HG03139 (cell line): ENCODE measurements at regions not wholly inside any gene's neighbourhood (a gene's known extent, or its start where the extent isn't known, plus 50 kb on each side); places are given as distances from the start of the nearest gene placed in this dataset.
"Not testable (repeated sequence)": the region's sequence is repeated elsewhere in the genome, so short reads cannot be mapped to it uniquely, and the experiment has no call there.

Experiments used
- ATAC-seq: cut with Tn5 transposase; IDR thresholded peaks from one replicate; pipeline ENCODE4 v1.9.1; 2021; ENCODE audit not compliant: unreplicated experiment

DNA sequence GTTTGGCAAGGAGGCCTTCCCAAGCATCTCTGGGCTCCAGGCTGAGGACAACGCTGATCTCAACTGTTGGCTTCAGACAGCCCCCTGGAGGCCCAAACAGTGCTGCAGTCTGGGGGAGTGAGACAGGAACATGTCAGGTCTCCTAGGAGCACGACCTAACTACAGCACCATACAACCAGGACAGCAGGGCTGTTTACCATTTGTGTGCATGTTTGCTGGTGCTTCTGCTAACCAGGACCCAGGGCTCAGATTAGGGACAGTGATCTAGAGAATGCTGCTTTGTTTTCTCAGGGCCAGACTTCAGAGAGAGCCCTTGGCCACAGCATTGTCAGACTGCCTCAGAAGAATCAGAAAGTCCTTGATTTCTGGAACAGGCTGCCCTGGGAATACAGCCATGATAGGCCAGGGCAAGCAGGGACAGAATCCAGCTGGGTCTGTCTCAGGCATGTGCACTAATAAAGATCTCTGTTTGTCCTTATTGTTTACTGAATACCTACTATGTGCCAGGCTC is 126.5 kb downstream of the VPREB1 start:
- no peak for ATAC-seq

DNA sequence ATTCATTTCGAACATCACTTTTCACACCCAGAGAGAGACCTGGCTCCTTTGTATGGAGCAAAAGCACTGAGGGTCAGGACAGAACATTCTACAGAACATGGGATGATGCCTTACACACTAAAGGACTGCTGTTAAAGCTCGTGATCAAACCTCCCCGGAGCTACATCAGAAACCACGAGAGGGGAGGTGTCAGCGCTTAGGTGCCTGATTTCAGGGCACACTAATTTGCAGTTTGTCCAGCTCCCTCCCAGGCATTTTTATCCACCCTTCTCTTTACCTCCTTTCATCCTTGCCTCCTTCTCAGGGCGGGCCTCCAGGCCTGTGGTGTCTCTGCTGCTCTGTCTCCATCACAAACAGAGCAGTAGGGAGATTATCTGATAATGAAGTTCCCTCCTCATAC is 127.5 kb downstream of the VPREB1 start:
- no peak for ATAC-seq

DNA sequence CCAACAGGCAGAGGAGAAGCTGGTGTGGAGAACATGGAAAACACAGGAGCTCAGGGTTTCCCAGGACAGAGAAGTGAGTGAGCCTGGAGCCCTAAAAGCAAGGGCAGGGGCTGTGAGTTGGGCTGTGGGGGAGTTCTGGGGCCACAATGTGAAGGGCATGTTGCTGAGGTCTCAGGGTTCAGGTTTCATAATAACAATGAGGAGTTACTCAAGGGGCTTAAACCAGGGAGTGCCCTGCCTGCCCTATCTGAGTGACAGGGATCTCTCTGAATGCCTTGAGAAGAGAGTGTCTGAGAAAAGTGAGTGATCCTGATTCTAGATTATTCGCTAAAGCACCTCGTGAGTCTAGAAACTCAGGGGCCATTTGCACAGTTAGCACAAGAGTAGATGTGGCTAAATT is 129.6 kb downstream of the VPREB1 start:
- ATAC-seq: no peak

DNA sequence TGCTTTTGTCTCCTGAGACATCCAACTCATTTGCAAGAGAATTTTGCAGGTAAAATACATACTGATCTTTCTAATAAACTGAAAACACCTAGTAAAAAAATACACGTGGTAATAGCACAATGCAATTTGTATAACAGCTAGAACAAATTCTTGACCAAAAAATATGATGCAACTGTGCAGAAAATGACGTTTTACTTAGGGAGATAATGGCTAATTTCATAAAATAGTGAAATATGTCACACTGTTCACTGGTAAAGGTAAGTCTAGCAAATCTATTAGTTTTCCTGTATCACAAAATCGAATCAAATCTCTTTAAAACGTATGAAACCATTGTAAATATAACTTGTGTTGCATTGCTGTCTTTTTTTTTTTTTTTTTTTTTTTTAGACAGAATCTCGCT is 130.0 kb downstream of the VPREB1 start:
- ATAC-seq: no peak

DNA sequence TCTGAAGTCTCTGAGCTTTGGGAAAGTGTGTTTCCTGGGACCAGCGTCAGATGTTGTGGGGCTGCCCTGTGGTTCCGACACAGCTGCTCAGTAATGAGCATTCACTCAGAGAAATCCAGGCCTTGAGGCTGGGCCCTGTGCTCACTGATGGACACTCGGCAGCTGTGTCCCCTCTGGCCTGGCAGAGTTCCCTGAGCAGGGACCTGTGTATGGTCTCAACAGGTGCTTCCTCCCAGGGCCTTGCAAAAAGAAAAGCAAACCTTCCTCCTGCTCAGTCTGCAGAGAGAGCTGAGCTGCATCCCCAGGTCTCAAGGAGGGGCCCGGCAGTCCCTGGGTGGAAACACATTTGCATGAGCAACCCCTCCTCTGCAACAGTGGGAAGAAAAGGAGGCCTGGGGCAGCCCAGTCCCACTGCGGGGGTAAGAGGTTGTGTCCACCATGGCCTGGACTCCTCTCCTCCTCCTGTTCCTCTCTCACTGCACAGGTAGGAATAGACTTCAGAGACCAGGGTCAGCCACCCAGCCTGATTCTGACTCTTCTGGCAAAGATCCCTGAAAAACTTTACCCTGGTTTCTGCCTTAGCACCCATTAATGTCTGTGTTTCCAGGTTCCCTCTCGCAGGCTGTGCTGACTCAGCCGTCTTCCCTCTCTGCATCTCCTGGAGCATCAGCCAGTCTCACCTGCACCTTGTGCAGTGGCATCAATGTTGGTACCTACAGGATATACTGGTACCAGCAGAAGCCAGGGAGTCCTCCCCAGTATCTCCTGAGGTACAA is 131.2 kb downstream of the VPREB1 start:
- ATAC-seq: no peak

DNA sequence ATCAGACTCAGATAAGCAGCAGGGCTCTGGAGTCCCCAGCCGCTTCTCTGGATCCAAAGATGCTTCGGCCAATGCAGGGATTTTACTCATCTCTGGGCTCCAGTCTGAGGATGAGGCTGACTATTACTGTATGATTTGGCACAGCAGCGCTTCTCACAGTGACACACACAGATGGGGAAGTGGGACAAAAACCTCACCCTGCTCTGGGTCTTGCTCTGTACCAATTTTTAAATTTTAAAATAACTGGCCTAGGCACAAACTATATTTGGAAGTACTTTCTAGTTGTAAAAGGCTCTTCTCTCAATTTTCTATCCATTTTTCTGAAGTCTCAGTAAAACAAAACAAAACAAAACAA is 131.7 kb downstream of the VPREB1 start:
- ATAC-seq: no peak

DNA sequence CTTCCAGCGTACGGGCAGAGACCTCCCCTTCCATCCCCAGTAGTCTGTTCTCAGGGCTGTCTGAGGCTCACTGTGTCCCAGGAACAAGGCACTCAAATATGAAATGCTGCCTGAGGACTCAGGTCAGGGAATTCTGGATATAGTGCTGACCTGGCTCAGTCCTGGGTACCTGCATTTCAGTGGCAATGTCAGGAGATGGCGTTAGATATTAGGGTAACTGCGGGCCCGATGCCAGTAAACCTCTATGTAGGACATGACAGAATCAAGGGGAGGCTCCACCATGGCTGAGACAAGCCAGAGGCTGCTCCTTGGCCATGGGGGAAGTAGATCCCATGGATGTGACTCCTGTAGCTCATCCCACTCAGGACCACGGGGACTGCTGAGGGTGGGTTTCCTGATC is 131.7 kb downstream of the ZNF280B start:
- ATAC-seq: not testable (repeated sequence)

DNA sequence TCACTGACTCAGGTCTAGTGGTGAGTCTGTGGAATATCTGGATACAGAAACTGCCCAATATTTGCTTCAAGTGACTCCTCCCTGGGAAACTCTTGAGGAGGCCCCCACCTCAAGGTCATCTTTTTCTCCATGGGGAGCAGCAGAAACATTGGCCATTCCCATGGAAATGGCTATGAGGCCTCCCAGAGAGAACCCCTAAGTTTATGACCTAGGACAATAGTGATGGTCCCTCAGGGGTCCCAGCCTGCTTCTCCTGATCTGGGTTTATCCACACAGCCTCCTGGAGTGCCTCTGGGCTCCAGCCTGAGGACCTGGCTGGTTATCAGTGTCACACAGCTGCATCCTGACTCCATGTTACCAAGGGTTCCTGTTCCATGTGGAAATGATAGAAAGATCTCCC is 131.2 kb downstream of the ZNF280B start:
- ATAC-seq: no peak

DNA sequence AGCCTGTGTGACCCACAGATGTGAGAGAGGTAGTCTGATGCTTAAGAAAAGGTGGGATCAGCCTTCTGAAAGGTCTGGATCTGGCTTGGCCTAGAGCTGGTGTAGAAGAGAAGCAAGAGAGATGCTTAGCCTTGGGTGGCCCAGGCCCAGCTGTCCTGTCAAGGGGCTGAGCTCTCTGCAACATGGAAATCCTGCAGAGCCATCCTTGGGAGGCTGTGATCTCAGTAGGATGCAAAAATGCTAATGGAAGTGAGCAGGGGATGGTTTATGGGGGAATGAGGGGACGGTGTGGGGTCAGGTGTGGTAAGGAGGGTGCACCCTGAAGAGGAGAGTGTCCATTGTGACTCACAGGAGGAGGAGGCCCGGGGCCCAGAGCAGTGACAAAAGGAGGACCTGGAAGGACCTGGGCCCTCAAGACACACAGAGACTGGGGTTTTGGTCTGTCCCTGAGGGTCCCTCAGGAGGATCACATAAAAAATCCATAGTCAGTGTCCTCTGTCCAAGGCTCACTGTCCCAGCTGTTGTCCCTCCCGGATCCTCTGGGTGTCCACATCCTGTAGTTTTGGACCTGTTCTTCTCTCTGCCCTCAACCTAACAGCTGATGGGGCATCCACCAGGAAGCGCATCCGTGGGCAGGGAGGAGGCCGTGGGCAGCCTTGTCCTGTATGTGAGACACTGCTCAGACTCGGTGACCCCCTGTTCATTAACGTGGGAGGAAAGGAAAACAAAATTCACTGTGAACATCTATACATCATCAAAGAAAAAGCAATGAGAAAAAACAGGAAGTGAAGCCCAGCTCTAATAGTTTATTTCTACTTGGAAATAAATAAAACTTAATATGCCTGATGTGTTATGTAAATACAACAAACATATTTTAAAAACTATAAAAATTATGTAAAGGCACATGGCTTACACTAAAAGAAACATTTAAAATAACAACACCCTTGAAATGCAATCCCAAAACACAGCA is 129.8 kb downstream of the ZNF280B start:
- ATAC-seq: no peak

DNA sequence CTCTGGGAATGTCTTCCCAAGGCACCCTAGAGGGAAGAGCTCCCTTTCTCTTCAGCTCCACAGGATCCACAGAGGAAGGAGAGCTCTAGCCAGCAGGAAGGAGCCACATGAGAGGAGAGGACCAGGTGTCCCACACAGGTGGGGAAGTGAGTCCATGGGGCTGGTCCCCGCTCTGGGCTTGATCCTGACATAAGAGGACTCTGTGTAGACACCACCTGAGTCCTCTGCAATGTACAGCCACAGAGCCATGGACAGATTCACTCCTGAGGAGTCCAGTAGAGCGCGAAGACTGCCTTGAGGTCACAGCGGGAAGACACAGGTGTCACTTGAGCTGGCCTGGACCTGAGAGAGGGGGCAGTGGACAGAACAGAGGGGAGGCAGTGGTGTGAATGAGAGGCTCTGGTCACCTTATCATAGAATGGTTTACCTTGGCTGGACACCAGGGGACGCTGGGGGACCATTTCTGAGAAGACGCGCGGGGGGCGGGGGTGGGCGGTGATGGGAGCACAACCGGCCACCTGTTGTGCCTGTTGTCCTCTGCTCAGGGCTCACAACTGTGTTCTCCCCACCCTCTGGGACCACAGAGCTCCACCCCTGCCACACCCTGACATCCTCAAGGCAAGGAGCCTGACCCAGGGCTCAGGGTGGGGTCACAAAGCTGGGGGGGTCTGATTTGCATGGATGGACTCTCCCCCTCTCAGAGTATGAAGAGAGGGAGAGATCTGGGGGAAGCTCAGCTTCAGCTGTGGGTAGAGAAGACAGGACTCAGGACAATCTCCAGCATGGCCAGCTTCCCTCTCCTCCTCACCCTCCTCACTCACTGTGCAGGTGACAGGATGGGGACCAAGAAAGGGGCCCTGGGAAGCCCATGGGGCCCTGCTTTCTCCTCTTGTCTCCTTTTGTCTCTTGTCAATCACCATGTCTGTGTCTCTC is 128.2 kb downstream of the ZNF280B start:
- no peak for ATAC-seq

DNA sequence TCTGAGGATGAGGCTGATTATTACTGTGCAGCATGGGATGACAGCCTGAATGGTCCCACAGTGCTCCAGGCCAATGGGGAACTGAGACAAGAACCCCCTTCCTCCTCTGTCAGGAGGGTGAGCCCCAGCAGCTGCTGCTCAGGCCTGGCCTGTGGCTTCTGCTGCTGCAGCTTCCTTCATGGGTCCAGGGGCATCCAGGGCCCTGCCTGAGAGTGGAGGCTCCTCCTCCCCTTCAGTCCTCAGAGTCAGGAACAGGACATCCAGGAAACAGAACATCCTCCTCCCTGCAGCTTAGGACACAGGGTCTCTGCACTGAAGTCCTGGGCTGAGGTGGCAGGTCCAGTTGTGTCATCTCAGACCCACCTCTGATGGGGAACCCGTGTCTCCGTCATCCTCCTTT is 127.2 kb downstream of the ZNF280B start:
- not testable (repeated sequence) for ATAC-seq

DNA sequence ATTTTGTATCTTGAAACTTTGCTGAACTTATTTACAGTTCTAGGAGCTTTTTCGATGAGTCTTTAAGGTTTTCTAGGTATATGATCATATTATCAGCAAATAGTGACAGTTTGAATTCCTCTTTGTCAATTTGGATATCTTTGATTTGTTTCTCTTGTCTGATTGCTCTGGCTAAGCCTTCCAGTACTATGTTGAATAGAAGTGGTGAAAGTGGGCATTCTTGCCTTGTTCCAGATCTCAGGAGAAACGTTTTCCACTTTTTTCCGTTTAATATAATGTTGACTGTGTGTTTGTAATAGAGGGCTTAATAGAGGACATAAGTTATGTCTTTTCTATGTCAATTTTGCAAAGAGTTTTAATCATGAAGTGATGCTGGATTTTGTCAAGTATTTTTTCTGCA is 124.3 kb downstream of the ZNF280B start:
- ATAC-seq: no peak

DNA sequence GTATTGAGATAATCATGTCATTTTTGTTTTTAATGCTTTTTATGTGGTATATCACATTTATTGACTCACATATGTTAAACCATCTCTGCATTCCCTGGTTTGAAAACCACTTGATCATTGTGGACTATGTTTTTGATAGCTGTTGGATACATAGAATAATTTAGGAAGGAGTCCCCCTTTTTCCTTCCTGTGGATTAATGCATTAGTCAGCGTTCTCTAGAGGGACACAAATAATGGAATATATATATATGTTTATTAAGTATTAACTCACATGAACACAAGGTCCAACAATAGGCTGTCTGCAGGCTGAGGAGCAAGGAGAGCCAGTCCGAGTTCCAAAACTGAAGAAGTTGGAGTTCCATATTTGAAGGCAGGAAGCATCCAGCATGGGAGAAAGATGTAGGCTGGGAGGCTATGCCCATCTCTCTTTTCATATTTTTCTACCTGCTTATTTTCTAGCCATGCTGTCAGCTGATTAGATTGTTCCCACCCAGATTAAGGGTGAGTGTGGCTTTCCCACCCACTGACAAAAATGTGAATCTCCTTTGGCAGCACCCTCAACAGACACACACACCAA is 123.8 kb downstream of the ZNF280B start:
- ATAC-seq: no peak

DNA sequence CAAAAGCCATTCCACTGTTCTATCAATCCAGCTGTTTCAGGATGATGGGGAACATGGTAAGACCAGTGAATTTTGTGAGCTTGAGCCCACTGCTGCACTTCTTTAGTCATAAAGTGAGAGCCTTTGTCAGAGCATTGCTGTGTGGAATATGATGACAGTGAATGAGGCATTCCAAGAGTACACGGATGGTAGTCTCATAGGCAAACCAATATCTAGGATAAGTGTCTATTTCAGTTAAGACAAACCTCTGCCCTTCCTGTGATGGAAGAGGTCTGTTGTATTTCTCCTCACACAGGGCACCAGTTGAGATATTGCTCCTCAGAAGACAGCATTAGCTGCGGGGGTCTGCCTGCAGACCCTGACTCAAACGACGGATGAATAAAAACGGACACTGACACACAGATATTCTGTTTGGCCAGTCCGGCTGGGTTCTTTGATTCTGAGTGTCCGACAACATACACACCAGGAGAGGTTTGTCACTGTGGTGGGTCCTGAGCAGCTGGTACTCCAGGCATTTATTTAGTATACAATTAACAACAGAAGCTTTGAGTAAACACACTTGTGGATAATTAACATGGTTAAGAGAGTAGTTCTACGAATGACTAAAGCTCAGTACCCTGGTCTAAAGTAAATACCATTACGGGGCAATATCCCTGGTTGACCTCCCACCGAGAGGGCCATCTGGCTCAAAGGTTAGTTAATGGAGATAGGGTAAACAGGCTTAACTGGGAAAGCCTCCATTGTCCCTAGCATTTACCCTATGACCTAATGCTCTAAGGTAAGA is 121.7 kb downstream of the ZNF280B start:
- no peak for ATAC-seq

DNA sequence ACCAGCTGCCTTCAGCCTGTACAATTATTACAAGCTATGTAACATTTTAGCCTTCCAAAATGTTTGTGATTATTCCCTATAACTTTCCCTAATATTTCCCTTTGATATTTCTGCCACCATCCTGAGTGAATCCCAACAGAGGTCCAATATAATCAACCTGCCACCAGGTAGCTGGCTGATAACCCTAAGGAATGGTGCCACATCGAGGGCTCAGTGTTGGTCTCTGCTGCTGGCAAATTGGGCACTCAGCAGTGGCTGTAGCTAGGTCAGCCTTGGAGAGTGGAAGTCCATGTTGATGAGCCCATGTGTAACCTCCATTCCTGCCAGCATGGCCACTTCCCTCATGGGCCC is 121.2 kb downstream of the ZNF280B start:
- no peak for ATAC-seq

DNA sequence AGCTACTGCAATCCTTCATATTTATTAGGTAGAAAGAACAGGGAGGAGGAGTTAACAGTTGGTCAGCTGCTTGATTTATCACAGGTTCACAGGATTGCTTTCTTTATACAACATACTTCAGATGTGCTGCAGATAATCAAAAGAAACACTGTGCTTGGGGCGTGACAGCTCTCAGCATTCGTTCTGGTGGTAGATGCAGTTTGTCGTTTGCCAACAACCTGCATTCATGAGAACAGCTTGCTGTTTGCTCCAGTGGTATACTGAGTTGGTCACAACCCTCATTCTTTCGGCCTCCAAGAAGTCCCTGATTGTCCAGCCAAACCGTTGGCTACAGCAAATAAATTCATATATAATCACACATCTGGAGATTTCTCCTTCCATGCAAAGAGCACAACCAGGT is 120.5 kb downstream of the ZNF280B start:
- ATAC-seq: no peak

DNA sequence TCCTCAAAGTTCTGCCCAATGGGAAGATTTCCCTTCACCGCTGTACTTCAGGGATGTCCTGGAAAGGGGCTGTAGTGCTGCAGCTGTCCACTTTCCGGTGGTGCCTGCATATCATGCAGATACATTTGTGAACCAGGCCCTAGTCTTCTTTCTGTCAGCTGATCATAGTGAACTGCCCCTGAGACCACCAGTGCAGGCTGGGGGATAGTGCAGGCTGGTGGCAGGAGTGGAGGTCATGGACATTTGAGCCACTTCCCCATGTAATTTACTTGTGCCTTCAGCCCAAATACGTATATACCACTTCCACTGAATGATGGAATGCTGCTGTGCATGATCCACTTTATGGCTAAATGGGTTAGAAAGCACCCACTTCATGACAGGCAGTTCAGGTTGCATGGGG is 120.0 kb downstream of the ZNF280B start:
- no peak for ATAC-seq

DNA sequence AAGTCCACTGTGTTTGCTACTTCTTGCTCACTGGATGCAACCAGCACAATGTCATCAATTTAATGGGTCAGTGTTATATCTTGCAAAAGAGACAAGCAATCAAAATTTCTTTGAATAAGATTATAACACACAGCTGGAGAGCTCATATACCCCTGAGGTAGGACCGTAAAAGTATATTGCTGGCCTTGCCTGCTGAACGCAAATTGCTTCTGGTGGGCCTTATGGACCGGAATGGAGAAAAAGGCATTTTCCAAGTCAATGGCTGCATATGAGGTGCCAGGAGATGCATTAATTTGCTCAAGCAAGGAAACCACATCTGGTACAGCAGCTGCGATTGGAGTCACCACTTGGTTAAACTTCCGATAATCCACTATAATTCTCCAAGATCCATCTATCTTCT is 119.1 kb downstream of the ZNF280B start:
- no peak for ATAC-seq

DNA sequence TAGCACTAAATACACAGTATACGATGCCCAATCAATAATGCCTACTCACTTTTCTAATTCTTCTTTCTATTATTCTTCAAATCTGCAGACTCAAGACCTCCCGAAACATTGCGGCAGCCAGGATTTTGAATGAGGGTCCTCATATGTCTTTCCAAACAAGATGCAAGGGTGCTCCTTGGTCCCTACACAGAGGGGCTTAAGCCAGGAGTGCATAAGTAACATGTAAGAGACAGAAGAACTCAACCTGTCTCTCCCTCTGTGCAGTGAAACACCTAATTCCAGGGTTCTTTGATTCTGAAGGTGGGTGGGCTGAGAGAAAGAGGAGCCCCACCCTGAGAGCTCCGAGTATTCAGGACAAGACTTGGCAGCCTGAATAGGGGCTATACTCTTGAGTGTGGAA is 117.6 kb downstream of the ZNF280B start:
- no peak for ATAC-seq

DNA sequence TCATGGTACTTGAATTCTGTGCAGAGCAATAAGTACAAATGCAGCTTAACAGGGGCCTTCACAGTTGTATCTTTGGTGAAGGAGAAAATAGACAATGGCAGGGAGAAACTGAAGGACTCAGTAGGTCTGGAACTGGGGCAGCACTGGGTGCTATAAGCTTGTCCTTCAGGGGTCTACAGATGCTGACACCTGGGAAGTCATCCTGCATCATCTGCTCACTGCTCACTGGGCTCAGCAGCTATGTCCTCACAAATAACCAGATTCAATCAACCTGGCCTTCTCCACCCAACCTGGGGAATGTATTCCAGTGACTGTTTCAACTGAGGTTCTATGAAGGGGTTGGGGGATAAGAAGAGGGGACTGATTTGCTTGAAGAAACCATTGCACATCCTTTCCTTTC is 117.0 kb downstream of the ZNF280B start:
- no peak for ATAC-seq
